Liver (tissue), 8 donors: ENCODE measurements at regions not wholly inside any gene's neighbourhood (a gene's known extent, or its start where the extent isn't known, plus 50 kb on each side); places are given as distances from the start of the nearest gene placed in this dataset.

ENCODE experiments used
- DNase-seq: peaks from one replicate; pipeline ENCODE4 v3.0.0-alpha.2; 2017; ENCODE audit warnings: low spot score
- H3K27ac ChIP-seq, 2 donors: one replicate each; pipeline ENCODE4 v1.7.0; 2013; ENCODE audit warnings: inconsistent platforms in 2 of 2, low read length in 2 of 2, control low read depth in 1 of 2, low read depth in 1 of 2, mild to moderate bottlenecking in 1 of 2
- H3K27me3 ChIP-seq, 4 donors: one replicate each; pipeline versions ENCODE4 v1.6.1 to v1.7.0; 2013; ENCODE audit warnings: low read length in 3 of 4, inconsistent platforms in 1 of 4, mild to moderate bottlenecking in 1 of 4, moderate library complexity in 1 of 4; ENCODE audit not compliant: control insufficient read depth in 4 of 4, insufficient read depth in 4 of 4
- H3K36me3 ChIP-seq, 4 donors: one replicate each; pipeline versions ENCODE4 v1.6.1 to v1.7.0; 2013; ENCODE audit warnings: low read length in 3 of 4, mild to moderate bottlenecking in 3 of 4, low read depth in 1 of 4, moderate library complexity in 1 of 4; ENCODE audit not compliant: control insufficient read depth in 4 of 4, insufficient read depth in 3 of 4
- H3K4me1 ChIP-seq, 4 donors: one replicate each; pipeline versions ENCODE4 v1.6.1 to v1.7.0; 2013; ENCODE audit warnings: low read length in 3 of 4, mild to moderate bottlenecking in 3 of 4, moderate library complexity in 1 of 4; ENCODE audit not compliant: control insufficient read depth in 4 of 4, insufficient read depth in 4 of 4
- H3K4me3 ChIP-seq, 3 donors: one replicate each; pipeline versions ENCODE4 v1.6.1 to v1.7.0; 2013; ENCODE audit warnings: low read length in 3 of 3, control low read depth in 1 of 3, low read depth in 1 of 3, mild to moderate bottlenecking in 1 of 3
- H3K9ac ChIP-seq, 2 donors: one replicate each; pipeline ENCODE4 v1.7.0; 2013; ENCODE audit warnings: low read length in 2 of 2, mild to moderate bottlenecking in 2 of 2, moderate library complexity in 2 of 2, control low read depth in 1 of 2, low read depth in 1 of 2
- H3K9me3 ChIP-seq, 4 donors: one replicate each; pipeline versions ENCODE4 v1.6.1 to v1.7.0; 2013; ENCODE audit warnings: low read length in 3 of 4; ENCODE audit not compliant: control insufficient read depth in 4 of 4
- EGR1 ChIP-seq, 2 donors: IDR thresholded peaks; 2 replicates each; pipeline ENCODE4 v1.6.1; 2016 to 2018; ENCODE audit warnings: antibody characterized with exemption in 2 of 2, low read depth in 2 of 2
- FOXA1 ChIP-seq: IDR thresholded peaks from 2 replicates; pipeline ENCODE4 v1.6.1; 2016; ENCODE audit warnings: antibody characterized with exemption
- FOXA2 ChIP-seq: IDR thresholded peaks from 2 replicates; pipeline ENCODE4 v1.6.1; 2016; ENCODE audit warnings: antibody characterized with exemption
- GABPA ChIP-seq, 2 donors: IDR thresholded peaks in 1 of 2; conservative IDR thresholded peaks in 1 of 2; 2 replicates each; pipeline ENCODE4 v1.6.1; 2016; ENCODE audit warnings: antibody characterized with exemption in 2 of 2, mild to moderate bottlenecking in 1 of 2, moderate library complexity in 1 of 2
- HNF4A ChIP-seq, 2 donors: conservative IDR thresholded peaks; 2 replicates each; pipeline ENCODE4 v1.6.1; 2016; ENCODE audit warnings: antibody characterized with exemption in 2 of 2, mild to moderate bottlenecking in 2 of 2
- HNF4G ChIP-seq: IDR thresholded peaks from 2 replicates; pipeline ENCODE4 v1.6.1; 2016; ENCODE audit warnings: antibody characterized with exemption
- NR2F2 ChIP-seq: IDR thresholded peaks from 2 replicates; pipeline ENCODE4 v1.6.1; 2016; ENCODE audit warnings: antibody characterized with exemption
- RAD21 ChIP-seq, 2 donors: IDR thresholded peaks; 2 replicates each; pipeline ENCODE4 v1.6.1; 2016; ENCODE audit warnings: antibody characterized with exemption in 2 of 2, mild to moderate bottlenecking in 2 of 2
- RXRA ChIP-seq, 2 donors: IDR thresholded peaks; 2 replicates each; pipeline ENCODE4 v1.6.1; 2017 to 2018; ENCODE audit warnings: antibody characterized with exemption in 2 of 2, mild to moderate bottlenecking in 1 of 2
- SP1 ChIP-seq: IDR thresholded peaks from 2 replicates; pipeline ENCODE4 v1.6.1; 2018; ENCODE audit warnings: antibody characterized with exemption, mild to moderate bottlenecking
- TAF1 ChIP-seq: conservative IDR thresholded peaks from 2 replicates; pipeline ENCODE4 v1.6.1; 2016; ENCODE audit warnings: antibody characterized with exemption, mild to moderate bottlenecking
- YY1 ChIP-seq: IDR thresholded peaks from 2 replicates; pipeline ENCODE4 v1.6.1; 2016; ENCODE audit warnings: antibody characterized with exemption, mild to moderate bottlenecking
- WGBS: extraction: QIAGEN DNeasy Blood & Tissue Kit; methylation state at CpG from one replicate; pipeline ENCODE4 v1.1.7; 2013; 5-methylcytosine and 5-hydroxymethylcytosine counted together
- TF ChIP-seq, protein P1 (sequence below): IDR thresholded peaks from 2 replicates; pipeline ENCODE4 v1.6.1; 2016; ENCODE audit warnings: antibody characterized with exemption
- TF ChIP-seq, protein P2 (sequence below): IDR thresholded peaks from 2 replicates; pipeline ENCODE4 v1.6.1; 2016; ENCODE audit warnings: antibody characterized with exemption
- TF ChIP-seq, protein P3 (sequence below): IDR thresholded peaks from 2 replicates; pipeline ENCODE4 v1.6.1; 2016; ENCODE audit warnings: antibody characterized with exemption
- TF ChIP-seq, protein P4 (sequence below): fragments of 150-350 bp; IDR thresholded peaks from 2 replicates; pipeline ENCODE4 v1.5.1; 2017; ENCODE audit warnings: improper control_type of control experiment, low read depth, low read length; ENCODE audit not compliant: missing input control
- donor health status: healthy.
- donor health status: healthy.
- donor health status: healthy.
- donor health status: healthy.
- donor health status: healthy.

DNA sequence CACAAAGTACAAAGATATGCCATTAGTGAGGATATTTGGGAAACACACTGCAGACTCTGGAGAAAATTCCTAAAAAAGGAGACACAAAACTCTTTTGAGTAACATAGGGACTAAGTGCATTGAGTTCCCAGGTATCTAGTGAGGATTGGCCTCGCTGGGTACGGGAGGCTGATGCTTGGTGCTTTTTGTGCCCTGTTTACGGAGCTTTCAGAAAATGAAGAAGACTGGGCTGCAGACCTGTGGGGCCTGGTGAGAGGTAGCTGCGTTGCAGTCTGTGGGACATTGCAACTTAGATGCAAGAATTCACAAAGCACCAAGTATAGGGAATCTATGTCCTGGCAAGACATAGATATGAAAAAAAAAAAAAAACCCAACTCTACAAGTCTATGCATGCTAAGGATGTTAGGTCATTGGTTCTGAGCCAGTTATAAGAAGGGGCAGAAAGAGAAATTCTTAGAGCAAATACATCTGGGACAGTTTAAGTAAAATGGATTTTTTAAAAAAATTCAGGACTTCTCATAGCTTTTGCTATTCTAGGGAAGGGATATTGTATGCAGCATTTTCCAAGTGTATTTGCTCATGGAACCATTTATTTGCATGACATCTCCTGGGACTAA lies 156.0 kb downstream of the SLC4A3 start:
- Histone ChIP-seq H3K27ac (no peak overlapping the region), H3K4me1 (no peaks in the 10 kb centered on the region), H3K9me3 (peaks cover 0 to 2% (median 0%) of the 10 kb centered on the region in 4 donors), H3K36me3 (no peaks in the 10 kb centered on the region), H3K4me3 (no peak overlapping the region), H3K27me3 (peaks cover 0 to 9% (median 1%) of the 10 kb centered on the region in 4 donors), H3K9ac (no peak overlapping the region)
- TF ChIP-seq, protein P1, sequence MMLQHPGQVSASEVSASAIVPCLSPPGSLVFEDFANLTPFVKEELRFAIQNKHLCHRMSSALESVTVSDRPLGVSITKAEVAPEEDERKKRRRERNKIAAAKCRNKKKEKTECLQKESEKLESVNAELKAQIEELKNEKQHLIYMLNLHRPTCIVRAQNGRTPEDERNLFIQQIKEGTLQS: no peak
- DNase-seq: no peak
- WGBS: 71% methylated on average over 4 of the region's 4 CpGs

DNA sequence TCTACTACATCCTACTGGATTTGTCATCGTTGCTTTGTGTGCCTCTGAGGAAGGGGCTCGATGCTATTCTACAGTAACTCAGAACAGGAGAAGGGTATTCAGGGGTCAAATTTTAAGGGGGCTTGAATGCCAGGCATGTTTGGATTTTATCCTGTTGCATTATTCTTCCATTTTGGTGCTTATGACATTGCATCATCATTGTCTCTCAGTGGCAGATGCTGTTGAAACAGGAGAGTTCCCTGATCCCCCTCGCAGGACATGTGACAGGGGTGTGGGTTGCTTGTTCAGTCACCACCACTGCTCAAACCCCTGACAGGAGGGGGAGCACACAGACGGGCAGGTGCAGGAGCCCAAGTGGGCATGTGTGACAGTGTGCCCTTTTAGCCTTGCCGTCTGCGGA lies 156.7 kb downstream of the SLC4A3 start:
- WGBS: 75% methylated on average over 6 of the region's 6 CpGs
- Histone ChIP-seq H3K27ac (no peak overlapping the region), H3K27me3 (peaks cover 0 to 9% (median 1%) of the 10 kb centered on the region in 4 donors), H3K4me1 (no peaks in the 10 kb centered on the region), H3K9ac (no peak overlapping the region), H3K36me3 (no peaks in the 10 kb centered on the region), H3K4me3 (no peak overlapping the region), H3K9me3 (peaks cover 0 to 2% (median 0%) of the 10 kb centered on the region in 4 donors)
- TF ChIP-seq TAF1 (no peak), SP1 (no peak), EGR1 (IDR thresholded peaks at IDR 0.05; ENCODE audit: low read depth in 2 of 2) (no peak), NR2F2 (no peak), YY1 (no peak), RXRA (IDR thresholded peaks at IDR 0.05) (no peak)
- TF ChIP-seq, protein P2, sequence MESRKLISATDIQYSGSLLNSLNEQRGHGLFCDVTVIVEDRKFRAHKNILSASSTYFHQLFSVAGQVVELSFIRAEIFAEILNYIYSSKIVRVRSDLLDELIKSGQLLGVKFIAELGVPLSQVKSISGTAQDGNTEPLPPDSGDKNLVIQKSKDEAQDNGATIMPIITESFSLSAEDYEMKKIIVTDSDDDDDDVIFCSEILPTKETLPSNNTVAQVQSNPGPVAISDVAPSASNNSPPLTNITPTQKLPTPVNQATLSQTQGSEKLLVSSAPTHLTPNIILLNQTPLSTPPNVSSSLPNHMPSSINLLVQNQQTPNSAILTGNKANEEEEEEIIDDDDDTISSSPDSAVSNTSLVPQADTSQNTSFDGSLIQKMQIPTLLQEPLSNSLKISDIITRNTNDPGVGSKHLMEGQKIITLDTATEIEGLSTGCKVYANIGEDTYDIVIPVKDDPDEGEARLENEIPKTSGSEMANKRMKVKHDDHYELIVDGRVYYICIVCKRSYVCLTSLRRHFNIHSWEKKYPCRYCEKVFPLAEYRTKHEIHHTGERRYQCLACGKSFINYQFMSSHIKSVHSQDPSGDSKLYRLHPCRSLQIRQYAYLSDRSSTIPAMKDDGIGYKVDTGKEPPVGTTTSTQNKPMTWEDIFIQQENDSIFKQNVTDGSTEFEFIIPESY: no peak
- TF ChIP-seq, protein P3, sequence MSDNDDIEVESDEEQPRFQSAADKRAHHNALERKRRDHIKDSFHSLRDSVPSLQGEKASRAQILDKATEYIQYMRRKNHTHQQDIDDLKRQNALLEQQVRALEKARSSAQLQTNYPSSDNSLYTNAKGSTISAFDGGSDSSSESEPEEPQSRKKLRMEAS: no peak
- no peak for DNase-seq

DNA sequence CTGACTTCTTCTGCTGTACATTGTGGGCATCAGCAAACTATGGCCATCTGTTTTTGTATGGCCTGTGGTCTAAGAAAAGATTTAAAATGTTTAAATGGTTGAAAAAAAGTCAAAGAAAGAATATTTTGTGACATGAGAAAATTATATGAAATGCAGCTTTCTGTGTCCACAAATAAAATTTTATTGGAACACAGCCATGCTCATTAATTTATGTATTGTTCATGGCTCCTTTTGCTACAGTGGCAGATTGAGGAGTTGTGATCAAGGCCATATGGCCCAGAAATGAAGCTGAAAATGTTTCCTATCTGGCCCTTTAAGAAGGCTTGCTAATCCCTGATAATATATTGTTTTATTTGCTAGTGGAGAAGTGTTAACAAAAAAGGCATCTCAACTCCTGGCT lies 162.0 kb downstream of the SLC4A3 start:
- H3K27ac ChIP-seq: no peak overlapping the region
- H3K36me3 ChIP-seq: no peaks in the 10 kb centered on the region
- H3K4me1 ChIP-seq: no peaks in the 10 kb centered on the region
- H3K27me3 ChIP-seq: peaks cover 0 to 5% (median 0%) of the 10 kb centered on the region in 4 donors
- no peak for DNase-seq
- TF ChIP-seq HNF4G (no peak), RAD21 (IDR thresholded peaks at IDR 0.05) (no peak), FOXA2 (no peak), FOXA1 (no peak), RXRA (IDR thresholded peaks at IDR 0.05) (no peak), GABPA (IDR thresholded peaks at IDR 0.05 in 1 of 2, conservative IDR thresholded peaks at IDR 0.05 in 1 of 2) (no peak), HNF4A (conservative IDR thresholded peaks at IDR 0.05) (no peak), YY1 (no peak), NR2F2 (no peak)
- TF ChIP-seq, protein P2: no peak
- TF ChIP-seq, protein P1: no peak
- TF ChIP-seq, protein P4, sequence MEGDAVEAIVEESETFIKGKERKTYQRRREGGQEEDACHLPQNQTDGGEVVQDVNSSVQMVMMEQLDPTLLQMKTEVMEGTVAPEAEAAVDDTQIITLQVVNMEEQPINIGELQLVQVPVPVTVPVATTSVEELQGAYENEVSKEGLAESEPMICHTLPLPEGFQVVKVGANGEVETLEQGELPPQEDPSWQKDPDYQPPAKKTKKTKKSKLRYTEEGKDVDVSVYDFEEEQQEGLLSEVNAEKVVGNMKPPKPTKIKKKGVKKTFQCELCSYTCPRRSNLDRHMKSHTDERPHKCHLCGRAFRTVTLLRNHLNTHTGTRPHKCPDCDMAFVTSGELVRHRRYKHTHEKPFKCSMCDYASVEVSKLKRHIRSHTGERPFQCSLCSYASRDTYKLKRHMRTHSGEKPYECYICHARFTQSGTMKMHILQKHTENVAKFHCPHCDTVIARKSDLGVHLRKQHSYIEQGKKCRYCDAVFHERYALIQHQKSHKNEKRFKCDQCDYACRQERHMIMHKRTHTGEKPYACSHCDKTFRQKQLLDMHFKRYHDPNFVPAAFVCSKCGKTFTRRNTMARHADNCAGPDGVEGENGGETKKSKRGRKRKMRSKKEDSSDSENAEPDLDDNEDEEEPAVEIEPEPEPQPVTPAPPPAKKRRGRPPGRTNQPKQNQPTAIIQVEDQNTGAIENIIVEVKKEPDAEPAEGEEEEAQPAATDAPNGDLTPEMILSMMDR: no peak
- peaks cover 0 to 2% (median 0%) of the 10 kb centered on the region in 4 donors for H3K9me3 ChIP-seq
- H3K4me3 ChIP-seq: no peak overlapping the region
- no peak overlapping the region for H3K9ac ChIP-seq
